ENCODE measurements at regions not wholly inside any gene's neighbourhood (a gene's known extent, or its start where the extent isn't known, plus 50 kb on each side); places are given as distances from the start of the nearest gene placed in this dataset.

- DNase-seq (ENCODE audit: low spot score), result no peak
Observed at GRCh38 chr11:70627219-70627618, 228.9 kb downstream of the CTTN start.

- DNase-seq (ENCODE audit: low spot score), result no peak
Observed at GRCh38 chr11:70628176-70628854, 230.0 kb downstream of the CTTN start.

GRCh38 chr11:70628855-70629844 lies 230.8 kb downstream of the CTTN start:
- no peak for DNase-seq (ENCODE audit: low spot score)

GRCh38 chr11:70630068-70630467 lies 231.7 kb downstream of the CTTN start:
- no peak for DNase-seq (ENCODE audit: low spot score)

GRCh38 chr11:70630816-70631623 lies 232.7 kb downstream of the CTTN start:
- DNase-seq (ENCODE audit: low spot score), result no peak

GRCh38 chr11:70631624-70632047 lies 233.3 kb downstream of the CTTN start:
- DNase-seq (ENCODE audit: low spot score), result no peak

- no peak for DNase-seq (ENCODE audit: low spot score)
Observed at GRCh38 chr11:70633610-70634009, 235.3 kb downstream of the CTTN start.

GRCh38 chr11:70636659-70637058 lies 238.3 kb downstream of the CTTN start:
- DNase-seq (ENCODE audit: low spot score), result no peak

GRCh38 chr11:70637186-70637800 lies 239.0 kb downstream of the CTTN start:
- DNase-seq (ENCODE audit: low spot score), result no peak

- peak; percentile 51 for DNase-seq (ENCODE audit: low spot score)
Observed at GRCh38 chr11:70637949-70638583, 239.7 kb downstream of the CTTN start.

GRCh38 chr11:70640408-70640807 lies 242.1 kb downstream of the CTTN start:
- DNase-seq (ENCODE audit: low spot score), result no peak

- DNase-seq (ENCODE audit: low spot score), result no peak
Observed at GRCh38 chr11:70641369-70641768, 243.0 kb downstream of the CTTN start.

GRCh38 chr11:70642266-70642665 lies 243.9 kb downstream of the CTTN start:
- DNase-seq (ENCODE audit: low spot score), result no peak

- no peak for DNase-seq (ENCODE audit: low spot score)
Observed at GRCh38 chr11:70643642-70644041, 245.3 kb downstream of the CTTN start.

- DNase-seq (ENCODE audit: low spot score), result no peak
Observed at GRCh38 chr11:70644343-70645060, 246.2 kb downstream of the CTTN start.

GRCh38 chr11:70645537-70645936 lies 247.2 kb downstream of the CTTN start:
- DNase-seq (ENCODE audit: low spot score), result no peak

- no peak for DNase-seq (ENCODE audit: low spot score)
Observed at GRCh38 chr11:70646272-70647049, 248.1 kb downstream of the CTTN start.

GRCh38 chr11:70647188-70648166 lies 249.1 kb downstream of the CTTN start:
- DNase-seq (ENCODE audit: low spot score), result no peak

All from D341Med (cell line).